ENCODE measurements at regions not wholly inside any gene's neighbourhood (a gene's known extent, or its start where the extent isn't known, plus 50 kb on each side); places are given as distances from the start of the nearest gene placed in this dataset.
"Not testable (repeated sequence)": the region's sequence is repeated elsewhere in the genome, so short reads cannot be mapped to it uniquely, and the experiment has no call there.

DNA sequence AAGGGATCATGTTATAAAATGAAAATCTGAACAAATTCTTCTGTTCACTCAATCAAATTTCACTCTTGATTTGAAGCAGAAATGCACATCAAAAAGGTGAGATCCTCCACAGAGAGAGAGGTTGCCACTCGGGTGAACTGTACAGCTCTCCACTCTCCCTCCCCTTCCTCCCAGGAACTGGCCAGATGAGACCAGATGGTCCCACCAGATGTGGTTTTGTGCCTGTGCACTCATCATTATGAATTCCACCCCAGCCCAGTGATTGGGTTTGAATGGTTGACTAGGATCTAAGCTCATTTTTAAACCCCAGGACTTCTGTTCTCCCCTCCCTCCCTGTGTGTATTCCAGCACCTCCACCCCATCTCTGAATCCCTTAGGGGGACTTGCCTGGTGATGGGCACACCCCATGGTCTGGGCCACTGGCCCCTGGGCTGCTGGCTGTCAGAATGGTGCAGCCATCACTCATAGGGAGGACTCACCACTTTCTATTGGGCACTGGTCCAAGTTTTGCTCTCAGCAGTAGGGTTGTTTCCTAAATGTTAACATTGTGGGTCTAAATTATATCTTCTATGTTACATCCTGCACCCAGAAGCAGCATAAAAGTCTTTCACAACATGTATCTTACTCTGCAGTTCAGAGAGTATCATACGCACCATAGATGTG lies 393.1 kb downstream of the TNS3 start:
- no peak for DNase-seq

GRCh38 chr7:47188136-47188535 lies 393.8 kb downstream of the TNS3 start:
- DNase-seq, result no peak

GRCh38 chr7:47186316-47186715 lies 395.6 kb downstream of the TNS3 start:
- DNase-seq, result no peak

- no peak for DNase-seq
Observed at GRCh38 chr7:47185839-47186238, 396.1 kb downstream of the TNS3 start.

DNA sequence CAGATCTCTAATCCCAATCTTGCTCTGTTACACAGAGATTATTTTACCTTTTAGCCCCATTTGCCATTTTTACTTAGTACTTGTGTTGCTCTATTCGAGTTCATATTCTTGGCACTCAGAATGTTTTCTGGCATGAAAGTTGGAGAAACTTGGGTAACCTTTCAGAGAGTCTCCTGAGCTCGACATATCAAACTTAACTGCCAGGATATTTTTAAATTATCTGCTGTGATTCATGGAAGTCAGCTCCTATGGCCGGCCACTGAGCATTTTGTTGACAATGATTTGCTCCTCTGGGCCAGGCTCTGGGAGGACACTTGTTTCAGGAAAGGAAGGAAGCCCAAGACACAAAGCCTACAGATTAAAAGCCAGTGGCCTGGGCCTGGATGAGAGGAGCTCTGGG lies 396.7 kb downstream of the TNS3 start:
- no peak for DNase-seq

GRCh38 chr7:47183862-47184590 lies 397.9 kb downstream of the TNS3 start:
- DNase-seq, result no peak

DNA sequence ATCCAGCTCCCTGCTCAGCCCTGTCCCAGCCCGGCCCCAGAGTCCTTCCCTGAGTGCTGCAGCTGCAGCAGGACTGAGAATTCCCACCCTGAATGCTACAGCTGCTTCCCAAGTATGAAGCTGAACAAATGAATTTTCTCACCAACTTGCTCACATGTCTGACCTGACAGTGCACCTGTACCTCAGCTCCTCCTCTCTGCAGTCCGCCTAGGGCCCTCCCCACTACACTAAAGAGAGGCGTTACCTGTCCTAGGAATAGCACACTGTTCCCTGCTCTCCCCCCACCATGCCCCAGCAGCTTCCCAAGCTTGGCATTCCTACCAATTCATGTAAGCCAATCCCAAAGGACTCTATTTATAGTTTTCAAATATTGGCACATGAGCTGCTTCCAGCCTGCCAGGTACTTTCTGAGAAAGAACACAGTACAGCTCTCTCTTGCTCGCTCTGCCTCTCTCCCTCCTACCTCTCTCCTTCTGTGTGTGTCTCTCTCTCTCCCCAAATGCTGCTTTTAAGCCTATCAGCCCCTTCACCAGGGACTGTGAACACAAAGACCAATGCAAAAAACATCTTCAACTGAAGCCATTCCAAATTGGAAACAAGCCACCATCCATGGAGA lies 400.1 kb downstream of the TNS3 start:
- DNase-seq, result no peak

DNA sequence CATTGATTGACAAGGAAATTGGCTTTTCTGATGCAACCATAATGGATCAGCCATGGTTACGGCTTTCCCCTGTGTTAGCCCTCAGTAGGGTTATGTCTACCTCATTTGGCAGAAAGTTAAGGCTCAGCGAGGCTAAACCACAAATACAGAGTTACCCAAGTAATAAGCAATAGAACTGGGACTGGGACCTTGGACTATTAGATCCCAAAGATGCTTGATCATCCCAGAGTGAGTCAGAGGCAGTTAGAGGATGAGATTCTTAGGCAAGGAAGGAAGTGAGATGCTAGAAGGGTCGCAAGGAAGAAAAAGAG lies 401.4 kb downstream of the TNS3 start:
- no peak for DNase-seq

- peak; percentile 1 to 12 for DNase-seq
Observed at GRCh38 chr7:47179812-47180515, 401.9 kb downstream of the TNS3 start.

- not testable (repeated sequence) for DNase-seq
Observed at GRCh38 chr7:47172602-47173539, 409.0 kb downstream of the TNS3 start.

- DNase-seq, result no peak
Observed at GRCh38 chr7:47170516-47170915, 411.4 kb downstream of the TNS3 start.

DNA sequence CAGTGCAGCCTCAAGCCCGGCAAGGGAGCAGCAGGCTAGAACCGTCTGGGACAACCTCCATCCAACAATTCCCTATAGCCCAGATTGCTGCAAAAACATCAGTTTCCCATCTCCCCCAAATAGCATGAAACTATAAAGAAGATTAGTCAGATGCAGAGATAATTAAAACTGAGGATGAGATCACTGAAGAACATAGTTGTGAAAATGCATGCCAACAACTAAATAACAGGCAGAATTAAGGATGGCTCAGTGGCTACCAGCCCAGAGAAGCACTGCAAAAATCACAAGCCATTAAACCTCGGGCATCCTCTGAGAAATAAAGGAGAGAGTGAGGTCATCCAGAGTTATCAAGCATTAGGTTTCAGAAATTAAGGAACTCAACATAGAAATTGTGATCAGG lies 427.1 kb downstream of the TNS3 start:
- DNase-seq, result no peak

GRCh38 chr7:47153576-47153975 lies 428.3 kb downstream of the TNS3 start:
- DNase-seq, result no peak

GRCh38 chr7:47153058-47153457 lies 428.9 kb downstream of the TNS3 start:
- DNase-seq, result no peak

GRCh38 chr7:47152307-47152706 lies 429.6 kb downstream of the TNS3 start:
- no peak for DNase-seq

- no peak for DNase-seq
Observed at GRCh38 chr7:47150497-47151260, 431.2 kb downstream of the TNS3 start.

- no peak for DNase-seq
Observed at GRCh38 chr7:47149971-47150370, 431.9 kb downstream of the TNS3 start.

DNA sequence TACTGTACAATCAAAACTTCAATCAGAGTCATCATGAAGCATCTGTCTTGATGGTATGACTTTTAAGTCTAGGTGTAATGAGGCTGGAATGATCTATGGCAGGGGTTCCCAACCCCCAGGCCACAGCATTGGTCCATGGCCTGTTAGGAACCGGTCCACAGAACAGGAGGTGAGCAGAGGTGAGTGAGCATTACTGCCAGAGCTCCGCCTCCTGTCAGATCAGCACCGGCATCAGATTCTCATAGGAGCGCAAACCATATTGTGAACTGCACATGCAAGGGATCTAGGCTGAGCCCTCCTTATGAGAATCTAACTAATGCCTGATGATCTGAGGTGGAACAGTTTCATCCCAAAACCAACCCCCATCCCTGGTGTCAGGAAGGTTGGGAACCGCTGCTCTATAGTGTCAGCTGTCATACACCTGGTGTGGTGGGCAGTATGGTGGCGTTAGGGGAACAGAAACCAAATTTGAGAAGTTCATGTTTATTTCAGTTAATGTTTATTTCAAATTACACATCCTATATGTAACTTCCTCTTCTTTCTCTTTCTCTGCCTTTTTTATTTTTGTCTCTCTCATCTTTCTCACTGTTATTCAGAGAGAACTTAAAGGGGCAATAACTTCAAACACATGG lies 432.6 kb downstream of the TNS3 start:
- DNase-seq, result no peak

DNA sequence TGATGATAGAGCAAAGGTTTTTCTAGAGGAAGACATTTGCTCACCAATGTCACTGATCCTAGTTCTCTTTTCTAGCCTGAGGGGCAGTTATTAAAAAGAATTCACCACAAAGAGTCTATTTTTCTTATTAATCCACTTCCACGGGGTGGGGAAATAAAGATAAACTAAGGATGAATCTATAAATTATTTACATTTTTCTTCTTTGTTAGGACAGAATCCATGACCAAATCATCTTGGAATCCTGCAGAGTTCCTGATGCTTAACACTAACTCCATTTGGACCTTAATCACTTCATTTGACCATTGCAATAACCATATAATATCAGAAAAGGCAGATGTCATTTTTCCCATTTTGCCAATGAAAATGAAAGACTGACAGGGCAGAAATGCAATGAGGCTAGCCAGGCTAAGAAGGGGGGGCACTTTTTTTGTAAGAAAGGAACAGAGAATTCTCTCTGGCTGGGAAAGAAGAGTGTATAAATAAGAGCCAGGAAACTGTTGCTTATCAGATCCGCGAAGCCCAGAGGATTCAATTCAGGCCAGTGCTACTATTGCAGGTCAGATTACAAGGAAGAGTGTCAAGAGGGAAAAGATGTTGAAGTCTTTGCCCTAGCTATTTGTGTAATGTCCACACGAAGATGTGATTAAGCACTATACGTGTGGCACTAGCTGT lies 433.2 kb downstream of the TNS3 start:
- no peak for DNase-seq

- DNase-seq, result no peak
Observed at GRCh38 chr7:47147213-47147631, 434.7 kb downstream of the TNS3 start.

GRCh38 chr7:47145982-47146381 lies 435.9 kb downstream of the TNS3 start:
- DNase-seq, result no peak
